DND-41 (cell line): ENCODE measurements at regions not wholly inside any gene's neighbourhood (a gene's known extent, or its start where the extent isn't known, plus 50 kb on each side); places are given as distances from the start of the nearest gene placed in this dataset.

Source experiments
- EZH2 ChIP-seq: IDR thresholded peaks from 3 replicates; pipeline ENCODE4 v1.6.1; 2012; ENCODE audit warnings: borderline replicate concordance, low read depth, mild to moderate bottlenecking, moderate library complexity, low read length, inconsistent platforms; ENCODE audit not compliant: severe bottlenecking
- TF ChIP-seq, protein P1 (sequence below): IDR thresholded peaks from 2 replicates; pipeline ENCODE4 v1.5.1; 2012; ENCODE audit warnings: borderline replicate concordance, low read length, moderate library complexity, mild to moderate bottlenecking; ENCODE audit not compliant: poor library complexity, severe bottlenecking; ENCODE audit errors: extremely low read depth

DNA sequence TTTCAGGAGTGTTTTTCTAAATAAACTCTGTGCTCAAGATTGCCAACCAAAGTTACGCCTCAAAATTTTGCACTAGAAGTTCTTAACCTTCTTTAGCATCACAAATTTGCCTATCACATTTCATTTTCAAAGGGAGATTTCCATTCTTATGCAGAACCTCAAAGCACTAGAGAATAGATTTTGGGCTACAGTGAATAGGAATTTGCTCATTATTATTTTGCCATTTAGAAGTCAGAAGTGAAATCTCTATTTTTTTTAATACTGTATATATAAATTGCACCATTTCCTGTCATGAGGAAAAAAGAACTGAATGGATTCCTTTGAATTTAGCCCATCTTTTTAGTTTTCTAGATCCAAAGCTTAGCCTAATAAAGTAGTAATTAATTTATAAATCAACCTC lies 796.4 kb downstream of the ADGRL2 start:
- TF ChIP-seq, protein P1, sequence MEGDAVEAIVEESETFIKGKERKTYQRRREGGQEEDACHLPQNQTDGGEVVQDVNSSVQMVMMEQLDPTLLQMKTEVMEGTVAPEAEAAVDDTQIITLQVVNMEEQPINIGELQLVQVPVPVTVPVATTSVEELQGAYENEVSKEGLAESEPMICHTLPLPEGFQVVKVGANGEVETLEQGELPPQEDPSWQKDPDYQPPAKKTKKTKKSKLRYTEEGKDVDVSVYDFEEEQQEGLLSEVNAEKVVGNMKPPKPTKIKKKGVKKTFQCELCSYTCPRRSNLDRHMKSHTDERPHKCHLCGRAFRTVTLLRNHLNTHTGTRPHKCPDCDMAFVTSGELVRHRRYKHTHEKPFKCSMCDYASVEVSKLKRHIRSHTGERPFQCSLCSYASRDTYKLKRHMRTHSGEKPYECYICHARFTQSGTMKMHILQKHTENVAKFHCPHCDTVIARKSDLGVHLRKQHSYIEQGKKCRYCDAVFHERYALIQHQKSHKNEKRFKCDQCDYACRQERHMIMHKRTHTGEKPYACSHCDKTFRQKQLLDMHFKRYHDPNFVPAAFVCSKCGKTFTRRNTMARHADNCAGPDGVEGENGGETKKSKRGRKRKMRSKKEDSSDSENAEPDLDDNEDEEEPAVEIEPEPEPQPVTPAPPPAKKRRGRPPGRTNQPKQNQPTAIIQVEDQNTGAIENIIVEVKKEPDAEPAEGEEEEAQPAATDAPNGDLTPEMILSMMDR: no peak
- no peak for TF ChIP-seq EZH2
